HG03095 (cell line): ENCODE measurements at regions not wholly inside any gene's neighbourhood (a gene's known extent, or its start where the extent isn't known, plus 50 kb on each side); places are given as distances from the start of the nearest gene placed in this dataset.

Experiments used
- ATAC-seq: cut with Tn5 transposase; IDR thresholded peaks from one replicate; pipeline ENCODE4 v1.9.1; 2021; ENCODE audit warnings: moderate library complexity; ENCODE audit not compliant: unreplicated experiment

GRCh38 chr2:217222309-217222910 is 362.5 kb upstream of the TNP1 start:
- ATAC-seq, result peak; percentile 31

GRCh38 chr2:217220228-217221013 is 360.6 kb upstream of the TNP1 start:
- ATAC-seq, result no peak

GRCh38 chr2:217219164-217219520 is 359.3 kb upstream of the TNP1 start:
- no peak for ATAC-seq

- ATAC-seq, result peak; percentile 54
Observed at GRCh38 chr2:217218269-217219163, 358.7 kb upstream of the TNP1 start.

GRCh38 chr2:217216982-217217381 is 357.1 kb upstream of the TNP1 start:
- ATAC-seq, result no peak

- no peak for ATAC-seq
Observed at GRCh38 chr2:217216316-217216715, 356.5 kb upstream of the TNP1 start.

GRCh38 chr2:217215877-217216276 is 356.0 kb upstream of the TNP1 start:
- ATAC-seq, result no peak

- no peak for ATAC-seq
Observed at GRCh38 chr2:217208867-217209266, 349.0 kb upstream of the TNP1 start.

- ATAC-seq, result no peak
Observed at GRCh38 chr2:217207699-217208010, 347.8 kb upstream of the TNP1 start.

- no peak for ATAC-seq
Observed at GRCh38 chr2:217206907-217207698, 347.2 kb upstream of the TNP1 start.

- ATAC-seq, result no peak
Observed at GRCh38 chr2:217206016-217206725, 346.3 kb upstream of the TNP1 start.

GRCh38 chr2:217204358-217204757 is 344.5 kb upstream of the TNP1 start:
- no peak for ATAC-seq

- no peak for ATAC-seq
Observed at GRCh38 chr2:217203086-217203485, 343.2 kb upstream of the TNP1 start.

- no peak for ATAC-seq
Observed at GRCh38 chr2:217199255-217199630, 339.4 kb upstream of the TNP1 start.

- ATAC-seq, result no peak
Observed at GRCh38 chr2:217195658-217196446, 336.0 kb upstream of the TNP1 start.

GRCh38 chr2:217195016-217195415 is 335.2 kb upstream of the TNP1 start:
- ATAC-seq, result no peak

- no peak for ATAC-seq
Observed at GRCh38 chr2:217193431-217194340, 333.8 kb upstream of the TNP1 start.

- no peak for ATAC-seq
Observed at GRCh38 chr2:217192366-217192765, 332.5 kb upstream of the TNP1 start.

- ATAC-seq, result no peak
Observed at GRCh38 chr2:217189747-217190146, 329.9 kb upstream of the TNP1 start.
